Non-pigmented ciliary epithelial cell (primary cell): ENCODE measurements at regions not wholly inside any gene's neighbourhood (a gene's known extent, or its start where the extent isn't known, plus 50 kb on each side); places are given as distances from the start of the nearest gene placed in this dataset.

ENCODE experiments used
- DNase-seq: peaks from one replicate; pipeline ENCODE4 v3.0.0-alpha.2; 2010; ENCODE audit warnings: low read depth

- no peak for DNase-seq
Measured at GRCh38 chr13:79777504-79777903, 296.5 kb downstream of the NDFIP2 start.

DNA sequence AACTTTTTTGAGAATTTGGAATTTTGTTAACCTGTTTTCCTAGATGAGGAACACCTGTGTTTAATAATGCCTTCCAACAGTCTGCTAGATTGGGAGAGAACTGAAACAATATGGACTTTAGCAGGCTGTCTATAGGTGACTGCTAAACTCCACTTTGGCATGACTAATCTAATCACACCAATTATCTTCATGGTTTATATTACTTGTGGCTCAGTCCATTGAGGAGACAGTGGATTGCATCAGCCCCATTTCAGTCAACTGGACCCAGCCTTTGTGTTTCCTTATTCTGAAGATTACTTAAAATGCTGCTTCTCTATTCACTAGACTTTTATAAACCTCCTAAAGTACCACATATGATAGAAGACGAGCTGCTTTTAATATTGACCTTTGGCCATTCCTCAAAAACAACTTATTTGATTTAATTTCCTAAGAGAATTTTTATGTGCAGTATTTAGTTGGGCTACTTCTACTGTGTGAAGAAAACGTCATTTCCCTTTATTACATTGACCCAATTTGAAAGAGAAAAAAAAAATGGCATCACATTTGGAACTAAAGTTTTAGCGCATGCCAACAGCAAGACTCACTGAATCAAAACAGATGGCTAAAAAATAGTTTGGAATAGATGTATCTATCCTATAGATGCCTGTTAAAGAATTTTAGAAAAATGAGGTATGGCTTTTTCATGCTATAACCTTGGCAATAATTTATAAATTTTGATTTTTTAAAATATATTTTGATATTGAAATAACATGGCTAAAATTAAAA lies 295.8 kb downstream of the NDFIP2 start:
- DNase-seq, result no peak

DNA sequence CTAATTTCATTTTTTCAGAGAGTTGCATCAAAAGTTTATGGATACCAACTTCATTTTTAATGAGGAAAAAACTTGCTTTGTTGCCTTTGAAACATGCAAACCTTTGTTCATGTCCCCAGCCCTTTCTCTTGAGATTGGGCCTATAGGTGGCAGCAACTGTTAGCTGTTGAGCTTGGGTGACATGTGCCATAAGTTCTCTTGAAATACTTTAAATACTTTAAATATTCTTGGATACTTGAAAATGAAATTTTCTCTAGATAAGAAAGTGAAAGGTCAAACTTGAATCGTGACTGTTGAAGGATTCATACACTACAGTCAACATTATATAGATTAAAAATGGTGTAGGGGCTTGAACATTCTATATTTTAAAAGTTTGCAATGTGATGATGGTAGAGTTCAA lies 294.9 kb downstream of the NDFIP2 start:
- DNase-seq, result peak; percentile 58

DNA sequence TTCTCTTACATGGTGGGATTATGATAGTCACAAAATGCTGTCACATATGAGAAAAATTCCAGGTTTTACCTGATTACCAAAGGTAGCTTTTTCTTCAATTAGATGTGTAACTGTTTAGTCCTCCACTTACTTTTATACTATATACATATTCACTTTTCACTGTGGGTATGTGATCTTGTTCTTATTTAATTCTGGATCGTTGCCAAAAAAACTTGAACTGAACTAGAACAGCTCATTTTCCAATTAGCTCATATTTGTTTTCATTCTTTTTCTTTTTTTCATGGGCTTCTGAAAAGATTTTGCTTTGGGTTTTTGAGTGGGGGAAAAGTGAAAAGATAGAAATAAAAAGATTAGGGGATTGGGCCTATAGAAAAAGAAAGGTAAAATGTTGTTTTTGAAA lies 291.9 kb downstream of the NDFIP2 start:
- DNase-seq, result no peak

DNA sequence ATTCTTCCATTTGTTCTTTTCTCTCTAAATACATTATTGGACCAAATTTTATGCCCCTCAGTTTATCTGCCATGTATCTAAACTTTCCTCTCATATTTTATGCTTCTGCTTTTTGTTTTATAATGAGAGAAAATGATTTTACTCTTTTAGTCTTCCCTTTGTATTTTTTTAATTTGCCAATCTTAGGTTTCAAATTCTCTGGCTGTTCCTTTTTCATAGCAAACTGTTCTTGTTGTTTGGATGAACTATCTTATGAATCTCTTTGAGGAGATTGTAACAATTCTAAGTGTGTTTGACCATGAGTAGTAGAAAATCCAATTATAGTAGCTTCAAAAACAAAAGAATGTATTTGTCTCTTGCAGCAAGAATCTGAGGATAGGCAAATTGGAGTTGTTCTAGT lies 290.5 kb downstream of the NDFIP2 start:
- no peak for DNase-seq

DNA sequence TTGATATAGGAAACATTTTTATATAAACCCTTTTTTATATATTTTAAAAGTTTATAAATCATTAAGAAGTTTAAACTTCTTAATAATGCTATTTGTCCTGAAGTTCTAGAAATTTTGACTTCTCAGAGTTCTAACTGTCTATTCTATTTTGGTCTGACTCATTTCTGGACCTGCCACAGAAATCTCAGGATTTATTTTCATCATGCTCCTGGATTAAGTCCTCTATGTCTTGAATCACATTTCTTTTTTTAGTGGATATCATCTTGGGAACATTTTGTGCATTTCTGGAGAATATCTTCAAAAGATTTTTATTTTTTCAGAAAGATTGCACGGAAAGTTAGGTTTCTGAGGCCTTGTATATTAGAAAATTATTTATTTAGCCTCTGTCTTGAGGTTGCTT lies 289.1 kb downstream of the NDFIP2 start:
- DNase-seq, result no peak

DNA sequence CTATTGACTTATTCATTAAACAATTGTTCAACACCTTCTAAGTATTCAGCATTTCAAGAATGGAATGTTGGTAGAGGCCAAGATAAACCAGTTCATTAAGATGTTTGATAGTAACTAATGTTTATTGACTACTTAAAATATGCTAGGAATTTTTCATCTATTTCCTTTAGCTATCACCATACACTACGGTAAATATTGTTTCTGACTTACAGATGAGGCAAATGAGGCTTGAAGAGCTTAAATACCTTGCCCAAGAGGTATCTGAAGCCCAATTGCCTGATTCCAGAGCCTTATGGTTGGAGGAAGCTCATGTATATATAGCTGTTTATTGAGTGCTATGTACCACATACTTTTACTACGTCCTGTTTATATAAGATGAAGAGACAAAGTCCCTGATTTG lies 286.2 kb downstream of the NDFIP2 start:
- no peak for DNase-seq

- DNase-seq, result no peak
Measured at GRCh38 chr13:79765331-79765730, 284.4 kb downstream of the NDFIP2 start.

- peak; percentile 94 for DNase-seq
Measured at GRCh38 chr13:79749984-79750551, 269.1 kb downstream of the NDFIP2 start.

DNA sequence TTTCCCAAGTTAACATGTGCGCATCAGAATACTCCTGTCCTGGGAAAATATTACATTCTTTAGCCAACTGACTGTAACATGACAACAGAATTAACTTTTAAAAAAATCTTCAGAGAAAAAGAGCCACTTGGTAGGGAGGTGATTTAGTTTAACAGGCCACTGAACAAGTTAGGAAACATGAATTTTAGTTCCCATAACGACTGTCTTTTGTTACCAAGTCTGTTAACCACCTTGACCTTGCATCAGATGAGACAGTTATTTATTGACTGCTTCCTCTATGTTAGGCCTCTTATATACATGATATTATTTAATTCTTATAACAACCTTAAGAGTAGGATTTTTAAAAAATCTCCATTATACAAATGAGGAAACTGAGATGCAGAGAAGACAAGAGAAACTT lies 268.6 kb downstream of the NDFIP2 start:
- no peak for DNase-seq

- no peak for DNase-seq
Measured at GRCh38 chr13:79745081-79745480, 264.1 kb downstream of the NDFIP2 start.

- no peak for DNase-seq
Measured at GRCh38 chr13:79742923-79743322, 262.0 kb downstream of the NDFIP2 start.

DNA sequence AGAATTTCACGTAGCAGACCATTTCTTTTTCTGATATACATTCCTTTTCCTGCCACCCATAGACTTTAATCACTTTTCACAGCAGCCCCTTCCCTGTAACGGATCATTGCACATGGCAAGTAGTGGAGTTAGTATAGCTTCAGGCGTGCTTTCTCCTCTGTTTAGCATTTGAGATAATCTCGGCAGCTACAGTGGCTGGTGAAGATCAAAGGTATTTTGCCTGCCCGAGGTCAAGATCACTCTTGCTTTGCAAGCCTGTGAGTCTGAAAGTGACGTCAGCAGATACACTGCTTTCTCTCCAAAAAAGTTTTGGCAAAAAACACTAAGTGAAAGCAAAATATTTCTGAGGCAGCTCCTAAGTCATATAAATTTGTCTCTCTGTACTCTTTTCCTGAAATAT lies 260.0 kb downstream of the NDFIP2 start:
- DNase-seq, result no peak

DNA sequence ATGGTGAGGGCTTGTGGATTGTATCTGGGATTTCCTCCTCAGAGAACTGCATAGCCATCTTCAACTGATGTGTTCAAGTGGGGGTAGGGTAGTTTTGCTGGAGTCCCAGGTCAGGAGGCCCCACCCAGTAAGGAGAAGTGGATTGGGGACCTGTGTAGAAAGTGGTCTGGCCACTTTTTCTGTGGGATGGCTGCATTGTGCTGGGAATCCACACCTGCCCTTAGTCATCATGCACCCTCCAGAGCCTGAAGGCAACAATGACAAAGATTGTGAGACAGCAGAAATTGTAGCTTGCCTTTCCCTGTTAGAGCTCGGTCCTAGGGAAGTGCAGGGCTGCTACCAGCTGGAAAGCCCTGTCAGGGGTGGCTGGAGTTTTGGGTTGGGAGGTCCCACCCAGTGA lies 255.4 kb downstream of the NDFIP2 start:
- no peak for DNase-seq

- DNase-seq, result no peak
Measured at GRCh38 chr13:79735228-79735627, 254.3 kb downstream of the NDFIP2 start.

DNA sequence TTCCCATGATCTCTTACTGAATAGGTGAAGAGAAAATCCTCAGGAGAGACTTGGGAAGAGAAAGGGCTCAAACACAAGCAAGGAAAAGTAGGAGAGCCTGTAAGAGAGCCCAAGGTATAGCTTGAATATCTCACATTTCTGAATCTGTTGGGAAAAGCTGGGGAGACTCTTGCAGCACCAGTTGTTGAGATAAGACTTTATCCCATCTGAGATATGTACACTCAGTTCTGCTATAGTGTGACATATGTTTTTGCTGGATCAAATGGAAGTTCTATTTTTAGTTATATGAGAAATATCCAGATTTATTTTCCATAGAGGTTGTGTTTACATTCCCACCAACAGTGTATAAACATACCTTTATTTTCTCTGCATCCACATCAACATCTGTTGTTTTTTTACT lies 246.1 kb downstream of the NDFIP2 start:
- DNase-seq, result no peak

GRCh38 chr13:79725841-79726240 lies 244.9 kb downstream of the NDFIP2 start:
- no peak for DNase-seq

DNA sequence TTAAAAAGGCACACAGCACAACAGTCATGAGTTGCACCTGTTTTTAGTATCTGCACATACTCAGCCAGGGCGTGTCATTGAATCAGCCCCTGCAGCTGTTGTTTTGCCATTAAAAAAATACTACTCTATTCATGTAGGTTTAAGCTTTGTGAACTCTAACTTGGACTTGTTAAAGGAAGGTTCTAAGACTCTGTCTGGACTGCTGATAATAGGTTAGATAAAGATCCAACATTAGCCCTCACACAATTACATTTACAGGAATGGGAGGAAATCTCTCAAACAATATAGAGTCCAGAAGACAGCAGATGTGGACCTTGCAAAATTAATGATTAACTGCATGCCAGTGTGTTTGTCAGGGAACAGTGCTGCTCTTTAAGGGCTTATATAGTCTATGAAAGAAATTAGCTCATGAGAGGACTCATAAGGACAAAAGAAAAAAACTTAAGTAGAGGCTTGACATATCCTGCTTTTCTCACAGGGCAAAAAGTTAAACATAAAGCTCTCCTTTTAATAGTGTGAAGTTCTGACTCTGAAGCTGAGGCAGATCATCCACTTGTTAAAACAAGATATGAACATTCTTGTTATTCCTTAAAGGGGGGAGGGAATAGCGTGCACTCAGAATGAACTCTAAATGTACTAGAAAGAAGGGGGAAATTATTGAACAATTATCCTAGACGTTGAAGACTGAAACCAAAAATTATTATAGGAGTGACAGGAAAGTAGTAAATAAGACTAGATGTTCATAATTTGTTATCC lies 243.6 kb downstream of the NDFIP2 start:
- peak; percentile 8 for DNase-seq

- DNase-seq, result no peak
Measured at GRCh38 chr13:79723519-79724024, 242.6 kb downstream of the NDFIP2 start.

- no peak for DNase-seq
Measured at GRCh38 chr13:79722885-79723445, 242.0 kb downstream of the NDFIP2 start.

DNA sequence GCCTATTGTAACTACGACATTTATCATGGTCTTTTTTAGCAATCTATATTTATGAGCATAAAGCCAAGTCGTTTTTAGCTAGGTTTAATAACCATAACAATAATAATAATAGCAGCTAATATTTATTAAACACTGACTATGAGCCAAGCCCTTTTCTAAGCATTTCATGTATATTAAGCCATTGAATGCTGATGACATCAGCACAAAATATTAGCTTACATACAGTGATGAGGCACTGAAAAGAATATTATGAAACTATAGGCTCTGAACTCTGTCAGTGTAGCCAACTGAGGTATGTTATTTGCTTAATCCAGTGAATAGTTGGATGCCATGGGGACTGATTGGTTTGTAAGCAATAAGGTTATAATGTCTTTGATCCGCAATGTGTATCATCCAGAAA lies 235.2 kb downstream of the NDFIP2 start:
- DNase-seq, result no peak

DNA sequence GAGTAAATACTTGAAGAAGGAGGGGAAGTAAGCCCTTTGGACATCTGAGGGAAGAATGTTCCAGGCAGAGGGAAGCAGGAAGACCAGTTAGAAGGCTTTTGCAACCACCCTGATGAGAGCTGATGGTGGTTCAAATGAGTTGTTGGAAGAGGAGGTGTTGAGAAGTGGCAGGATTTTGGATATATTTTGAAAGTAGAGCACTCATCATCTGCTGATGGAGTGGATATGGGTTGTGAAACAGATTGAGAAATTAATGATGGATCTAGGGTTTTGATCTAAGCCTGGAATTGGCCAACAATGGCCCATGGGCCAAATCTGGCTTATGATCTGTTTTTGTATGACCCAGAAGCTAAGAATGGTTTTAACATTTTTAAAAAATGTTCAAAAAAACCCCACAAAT lies 230.7 kb downstream of the NDFIP2 start:
- DNase-seq, result no peak

DNA sequence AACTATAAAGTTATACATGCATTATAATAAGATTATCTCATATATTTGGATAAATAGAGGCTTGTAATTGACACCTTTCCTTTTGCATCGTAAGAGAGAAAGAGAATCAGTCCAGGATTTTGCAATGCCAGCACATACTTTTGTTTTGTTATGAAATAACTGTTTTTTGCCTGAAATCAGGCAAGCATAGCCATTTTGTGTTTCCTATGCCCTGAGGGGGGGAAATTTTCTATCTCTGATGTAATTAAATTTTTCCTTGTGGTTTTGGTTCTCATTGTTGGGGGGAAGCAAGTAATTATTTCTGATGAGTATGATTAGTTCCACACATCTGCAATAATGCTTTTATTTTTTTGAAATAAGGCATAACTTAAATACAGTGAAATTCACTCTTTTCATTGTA lies 229.4 kb downstream of the NDFIP2 start:
- peak; percentile 10 for DNase-seq
